DMS 273 (cell line): ENCODE measurements at regions not wholly inside any gene's neighbourhood (a gene's known extent, or its start where the extent isn't known, plus 50 kb on each side); places are given as distances from the start of the nearest gene placed in this dataset.

Experiments used
- DNase-seq: peaks from one replicate; lab custom pipeline; 2025; ENCODE audit not compliant: unreplicated experiment; lab: John Stamatoyannopoulos, UW

GRCh38 chr6:90874931-90875330 is 288.1 kb upstream of the MAP3K7 start:
- no peak for DNase-seq

DNA sequence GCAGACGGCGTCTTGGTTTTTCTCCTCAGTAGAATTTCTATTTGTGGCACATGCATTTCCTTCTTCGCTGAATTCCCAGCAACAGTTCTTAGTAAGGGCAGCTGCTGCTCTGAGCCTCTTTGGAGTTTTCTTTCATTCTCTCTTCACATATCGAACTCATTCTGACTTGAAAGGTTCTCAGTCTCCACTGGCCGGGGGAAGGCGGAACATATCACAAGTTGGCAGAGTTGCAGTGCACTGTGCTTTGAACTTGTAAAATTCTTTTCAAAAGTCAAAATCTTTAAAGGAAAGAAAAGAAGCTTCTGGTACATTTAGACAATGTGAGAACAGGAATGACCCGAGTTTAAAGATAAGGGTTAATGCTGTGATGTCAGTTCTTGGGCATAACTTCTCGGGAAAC is 286.1 kb upstream of the MAP3K7 start:
- DNase-seq = no peak

DNA sequence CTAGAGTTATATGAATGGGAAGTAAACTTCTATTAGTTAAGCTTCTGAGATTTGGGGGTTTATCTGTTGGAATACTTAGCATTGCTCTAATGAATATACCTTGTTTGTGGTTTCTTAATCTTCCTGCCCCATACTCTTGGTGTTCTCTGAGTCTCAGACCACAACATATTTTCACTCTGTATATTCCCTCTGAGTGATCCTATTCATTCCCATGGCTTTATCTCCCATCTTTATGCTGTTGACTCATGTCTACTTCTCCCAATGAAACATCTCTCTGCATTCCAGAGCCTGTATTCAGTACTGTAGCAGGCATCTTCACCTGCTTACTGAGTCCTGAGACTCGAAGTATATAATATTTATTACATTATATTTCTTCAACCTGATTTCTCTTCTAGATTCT is 283.7 kb upstream of the MAP3K7 start:
- no peak for DNase-seq

GRCh38 chr6:90868656-90869055 is 281.8 kb upstream of the MAP3K7 start:
- no peak for DNase-seq

DNA sequence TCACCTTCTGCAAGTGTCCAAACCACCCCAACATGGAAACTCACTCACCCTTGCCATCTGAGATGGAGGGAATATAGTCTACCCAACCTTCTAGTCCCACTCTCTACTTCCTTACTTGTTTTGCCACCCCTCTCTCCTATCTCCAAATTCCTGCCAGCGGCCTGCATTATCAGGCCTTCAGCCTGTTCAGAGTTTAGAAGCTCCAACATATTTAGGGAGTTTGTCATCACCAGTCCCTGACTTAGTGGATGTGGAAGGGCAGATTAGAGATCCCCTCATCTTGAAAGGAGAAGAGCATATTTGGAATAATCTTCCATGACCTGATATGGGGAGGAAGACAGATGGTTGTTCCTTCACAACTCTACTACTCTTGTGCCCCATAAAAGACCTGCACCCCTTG is 281.4 kb upstream of the MAP3K7 start:
- DNase-seq = no peak

DNA sequence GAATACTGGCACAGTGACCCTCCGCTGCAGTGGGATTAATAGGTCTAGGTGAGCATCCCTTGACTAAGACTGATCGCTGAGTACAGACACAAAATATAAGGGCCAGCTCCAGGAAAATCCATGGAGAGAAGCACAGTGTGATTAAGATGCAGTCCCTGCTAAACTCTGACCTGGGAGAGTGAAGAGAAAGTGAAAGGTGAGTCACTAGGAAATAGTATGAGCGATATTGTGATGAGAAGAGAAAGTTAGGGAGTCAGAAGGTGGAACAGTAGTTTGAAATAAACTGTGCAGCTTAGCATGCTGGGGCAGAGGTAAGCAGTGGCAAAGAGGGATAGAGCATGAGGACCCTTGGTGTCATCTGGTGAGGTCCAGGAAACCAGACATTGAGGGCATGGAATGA is 278.6 kb upstream of the MAP3K7 start:
- DNase-seq = no peak

GRCh38 chr6:90863043-90863442 is 276.2 kb upstream of the MAP3K7 start:
- no peak for DNase-seq

DNA sequence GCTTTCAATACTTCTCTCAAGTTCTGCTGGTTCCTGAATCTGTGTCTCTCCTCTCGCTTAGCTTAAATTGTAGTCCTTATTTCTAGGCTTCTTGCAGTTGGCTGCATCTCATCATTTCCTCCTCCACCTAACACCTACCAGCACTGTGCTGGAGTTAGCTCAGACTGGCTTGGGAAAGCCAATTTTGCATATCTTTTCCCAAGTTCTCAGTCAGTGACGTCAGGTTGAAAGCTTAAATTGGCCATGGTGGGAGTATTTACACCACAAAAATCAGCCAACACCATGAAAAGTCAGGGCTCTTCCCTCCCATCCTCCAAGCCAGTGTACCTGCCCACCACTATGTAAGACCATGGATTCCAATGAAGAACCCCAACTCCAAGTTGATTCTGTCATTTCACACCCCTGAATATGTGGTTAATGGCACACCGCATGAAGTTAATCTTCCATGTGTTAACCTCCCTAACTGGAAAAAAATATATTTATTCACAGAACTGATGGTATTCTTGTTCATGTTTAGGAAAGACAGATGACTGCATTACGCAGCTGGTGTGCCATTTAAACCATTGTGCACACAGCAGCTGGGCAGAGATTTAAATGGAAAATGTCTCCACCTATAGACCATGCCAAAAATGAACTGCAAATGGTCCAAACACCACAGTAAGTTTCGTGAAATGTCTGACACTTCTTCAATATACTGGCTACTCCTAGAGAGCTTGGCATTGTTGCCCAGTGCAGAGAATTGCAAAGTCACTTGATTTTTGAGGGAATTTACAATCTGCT is 274.1 kb upstream of the MAP3K7 start:
- peak; percentile 52 for DNase-seq

DNA sequence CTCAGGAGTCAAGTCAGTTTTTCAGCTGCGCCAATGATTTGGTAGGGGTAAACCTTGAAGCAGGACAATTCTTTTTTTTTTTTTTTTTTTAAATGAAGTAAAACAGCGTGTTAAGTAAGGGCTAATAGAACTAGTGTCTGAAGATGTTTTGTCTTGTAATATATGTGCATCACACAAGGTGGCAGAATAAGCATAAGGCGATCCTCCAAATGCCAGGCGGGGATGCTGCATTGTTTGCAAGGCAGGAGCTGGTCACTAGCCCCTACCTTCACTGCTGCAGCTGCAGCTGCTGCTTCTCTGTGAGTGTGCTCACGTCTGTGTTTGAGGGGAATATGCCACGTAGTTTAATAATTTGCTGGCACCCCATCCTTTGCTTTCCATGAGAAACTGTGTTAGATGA is 272.7 kb upstream of the MAP3K7 start:
- DNase-seq = peak; percentile 42

DNA sequence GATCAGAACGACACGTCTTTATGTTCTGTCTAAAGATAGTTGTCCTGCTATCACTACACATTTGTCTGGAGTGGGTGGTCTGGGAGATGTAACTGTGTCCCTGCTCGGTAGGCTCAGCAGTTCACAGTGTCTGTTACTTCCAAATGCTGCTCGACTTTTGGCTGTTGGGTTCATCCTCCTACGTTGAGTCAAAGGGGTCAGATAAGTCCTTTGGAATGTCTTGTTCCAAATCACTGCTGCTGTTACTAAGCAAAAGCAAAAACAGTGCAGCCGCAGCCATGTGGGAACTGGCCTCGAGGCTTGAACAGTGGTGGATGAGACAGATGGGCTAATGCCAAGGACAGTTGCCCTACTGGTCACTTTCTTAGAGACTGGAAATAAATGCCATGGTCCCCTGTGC is 272.2 kb upstream of the MAP3K7 start:
- DNase-seq = no peak

DNA sequence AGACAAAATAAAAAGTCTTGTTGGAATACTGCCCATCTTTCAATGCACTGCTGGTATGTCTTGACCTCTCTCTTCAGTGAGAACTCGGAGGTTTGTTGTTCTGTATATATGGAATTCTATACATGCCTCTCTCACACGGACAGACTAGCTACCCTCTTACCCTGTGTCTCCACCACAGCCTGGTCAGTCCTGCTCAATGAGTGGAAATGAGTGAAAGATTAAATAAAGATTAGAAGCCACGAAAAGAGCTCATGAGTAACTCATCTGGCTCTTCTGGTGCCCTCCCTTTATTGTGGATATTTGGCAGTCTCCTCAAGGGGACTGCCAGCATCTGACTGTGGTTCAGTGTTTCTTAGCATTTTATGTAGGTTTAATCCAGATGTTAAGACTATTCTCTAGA is 262.8 kb upstream of the MAP3K7 start:
- DNase-seq = peak; percentile 28

DNA sequence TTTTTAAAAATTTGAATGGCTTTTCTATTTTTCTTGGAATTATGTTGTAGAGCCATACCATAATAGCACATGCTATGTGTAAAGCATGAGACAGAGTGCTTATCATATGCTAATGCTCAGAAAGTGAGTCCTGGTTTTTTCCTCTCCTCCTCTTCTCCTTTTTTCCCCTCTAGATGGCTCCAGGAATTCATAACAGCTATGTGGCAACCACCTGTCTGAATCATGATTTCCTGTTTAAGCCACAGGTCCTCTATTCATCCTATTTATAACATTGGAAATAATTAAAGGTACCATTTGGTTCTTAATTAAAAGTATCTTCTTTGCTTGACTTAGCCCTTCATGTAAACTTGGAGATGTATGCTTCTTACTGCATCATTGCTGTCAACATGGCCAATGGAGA is 260.0 kb upstream of the MAP3K7 start:
- DNase-seq = peak; percentile 21

DNA sequence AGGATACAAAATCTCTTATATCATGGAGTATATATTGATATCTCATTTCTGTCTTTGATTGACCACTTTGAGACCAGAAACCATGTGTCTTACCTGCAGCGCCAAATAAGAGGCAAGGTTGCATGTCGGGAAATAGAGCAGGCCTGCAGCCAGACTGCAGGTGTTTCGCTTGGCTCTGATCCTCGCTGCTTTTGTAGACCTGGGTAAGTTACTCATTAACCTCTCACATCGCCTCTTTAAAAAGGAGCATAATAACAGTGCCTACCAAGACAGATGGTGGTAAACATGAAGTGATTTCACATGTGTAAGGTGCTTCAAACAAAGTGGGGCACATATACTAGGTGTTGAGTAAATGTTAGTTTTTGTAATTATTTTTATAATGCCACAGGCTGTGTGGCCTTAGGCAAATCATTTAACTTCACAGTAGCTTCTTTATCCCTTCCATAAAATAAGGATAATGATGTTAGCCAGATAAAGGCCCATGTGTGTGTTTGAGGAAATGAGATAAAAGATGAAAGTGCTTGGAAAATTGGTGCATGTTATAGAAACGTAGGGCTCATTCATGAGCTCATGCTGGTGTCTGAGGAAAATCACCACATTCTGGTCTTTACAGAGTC is 248.8 kb upstream of the MAP3K7 start:
- no peak for DNase-seq

DNA sequence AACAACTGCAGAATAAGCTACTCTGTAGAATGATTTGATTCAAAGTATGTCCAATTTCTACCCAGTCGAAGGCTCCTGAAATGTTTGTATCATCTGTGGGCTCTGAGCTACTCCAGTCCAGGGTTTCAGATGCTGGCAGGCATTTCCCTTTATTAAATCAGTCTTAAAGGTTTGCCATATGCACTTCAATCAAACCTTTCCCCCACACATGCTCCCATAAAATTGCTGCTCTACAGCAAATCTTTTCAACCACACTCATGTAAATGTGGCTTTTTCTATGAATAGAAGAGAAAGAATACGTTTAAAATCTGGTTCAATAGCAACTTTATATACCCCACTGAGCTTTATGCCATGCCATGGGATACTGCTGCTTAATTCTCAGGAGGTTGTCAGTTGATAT is 242.4 kb upstream of the MAP3K7 start:
- no peak for DNase-seq

- DNase-seq = no peak
Observed at GRCh38 chr6:90820436-90820835, 233.6 kb upstream of the MAP3K7 start.

DNA sequence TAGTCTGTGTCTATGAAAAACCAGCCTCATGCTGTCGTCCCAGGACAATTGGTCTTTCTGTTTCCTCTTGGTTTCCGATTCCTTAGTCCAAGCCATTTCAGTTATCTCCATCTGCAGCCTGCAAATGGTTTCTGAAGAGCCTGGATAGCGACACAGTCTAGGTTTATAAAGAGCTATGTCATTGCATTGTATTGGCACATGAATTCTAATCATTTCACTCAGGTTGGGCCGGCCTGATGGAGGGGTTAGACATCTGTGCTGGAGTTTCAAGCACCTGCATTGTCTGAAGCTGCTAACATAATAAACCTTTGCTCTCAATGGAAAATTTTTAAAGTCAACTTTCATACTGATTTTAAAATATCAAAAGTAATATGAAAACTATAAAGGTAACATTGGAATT is 232.6 kb upstream of the MAP3K7 start:
- no peak for DNase-seq

GRCh38 chr6:90818163-90818562 is 231.3 kb upstream of the MAP3K7 start:
- DNase-seq = peak; percentile 4

DNA sequence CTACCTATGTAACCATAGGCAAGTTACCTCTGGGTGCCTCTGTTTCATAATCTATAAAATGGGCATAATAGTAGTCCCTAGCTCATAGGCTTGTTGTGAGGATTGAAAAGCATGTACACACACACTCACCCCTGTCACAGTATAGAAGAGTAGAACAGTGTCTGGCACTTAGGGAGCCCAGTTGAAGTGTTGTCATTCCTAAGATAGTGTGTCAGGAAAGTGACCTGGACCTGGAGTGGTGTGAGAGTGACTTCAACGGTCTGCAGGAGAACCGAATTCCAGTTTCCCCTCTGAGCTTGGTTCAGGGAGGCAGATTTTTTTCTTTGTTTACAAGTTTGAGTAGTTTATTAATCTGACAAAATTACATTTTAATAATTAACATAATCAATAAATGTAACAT is 229.9 kb upstream of the MAP3K7 start:
- no peak for DNase-seq

GRCh38 chr6:90811596-90812226 is 224.8 kb upstream of the MAP3K7 start:
- peak; percentile 3 for DNase-seq

DNA sequence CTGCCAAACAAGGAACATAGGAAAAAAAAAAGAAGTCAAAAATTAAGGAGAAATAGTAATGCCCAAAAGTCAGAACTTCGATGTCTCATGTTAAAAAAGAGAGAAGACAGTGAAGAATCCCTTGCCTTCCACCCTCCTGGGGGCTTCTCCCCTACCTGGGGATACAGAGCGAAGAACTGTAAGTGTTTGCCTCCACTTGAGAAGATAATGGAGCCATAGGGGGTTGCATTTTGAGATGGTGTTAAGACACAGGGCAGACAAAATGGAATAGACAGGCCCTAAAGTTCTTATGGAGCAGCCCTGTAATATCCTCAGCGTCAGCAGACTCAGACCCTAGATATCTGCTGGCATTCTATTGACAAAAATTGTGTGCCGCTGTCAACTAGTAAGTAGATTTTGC is 222.2 kb upstream of the MAP3K7 start:
- DNase-seq = no peak

DNA sequence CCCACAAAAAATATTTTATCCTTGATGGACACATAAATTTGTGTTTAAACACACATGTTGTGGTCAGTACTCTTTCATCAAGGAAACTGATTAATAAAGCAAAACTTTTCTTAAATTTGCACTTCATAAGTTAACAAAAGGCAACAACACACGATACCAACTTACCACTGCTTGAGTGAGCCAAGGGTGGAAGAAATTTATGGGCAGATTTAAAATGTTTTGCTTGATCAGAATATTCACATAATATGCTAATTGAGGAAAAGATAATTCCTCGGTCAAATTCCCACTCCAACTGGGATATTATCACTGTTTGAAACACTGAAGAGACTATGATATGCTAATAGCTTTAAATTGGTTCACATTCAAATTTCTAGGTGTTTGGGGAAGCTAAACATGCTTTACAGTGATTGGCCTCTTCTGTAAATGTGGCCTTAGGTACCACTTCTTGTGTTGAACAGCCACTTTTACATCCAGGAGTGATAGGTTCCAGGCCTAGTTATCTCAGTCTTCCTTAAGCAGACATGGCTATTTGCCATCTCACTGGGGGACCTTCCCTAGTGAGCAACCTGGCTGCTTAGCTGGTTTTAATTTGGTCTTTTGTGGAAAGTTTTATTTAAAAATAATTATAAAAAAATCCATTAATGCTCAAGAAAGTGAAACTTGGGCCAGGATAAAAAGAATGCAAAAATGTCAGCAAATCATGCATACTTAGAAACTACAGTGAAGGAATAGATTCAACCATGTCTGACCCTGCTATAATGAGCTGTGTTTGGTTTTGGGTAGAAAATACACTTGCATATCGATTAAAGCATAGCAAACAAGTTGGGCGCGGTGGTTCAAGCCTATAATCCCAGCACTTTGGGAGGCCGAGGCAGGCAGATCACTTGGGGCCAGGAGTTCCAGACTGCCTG is 221.2 kb upstream of the MAP3K7 start:
- DNase-seq = no peak
